Left cardiac atrium (tissue), 4 donors: ENCODE measurements at regions not wholly inside any gene's neighbourhood (a gene's known extent, or its start where the extent isn't known, plus 50 kb on each side); places are given as distances from the start of the nearest gene placed in this dataset.
"Not testable (repeated sequence)": the region's sequence is repeated elsewhere in the genome, so short reads cannot be mapped to it uniquely, and the experiment has no call there.

ENCODE experiments used
- ATAC-seq, 2 donors: fragments of 200-7000 bp; cut with Tn5 transposase; one replicate each; pipeline ENCODE4 v1.9.1; 2020; ENCODE audit warnings: mild to moderate bottlenecking in 2 of 2, moderate library complexity in 2 of 2
- DNase-seq: peaks from one replicate; pipeline ENCODE4 v3.0.0-alpha.2; 2020
- intact Hi-C, 2 donors: fragments of 100-400 bp; cut with DNase I; formaldehyde crosslinking; loops; one replicate each; pipeline versions ENCODE4 v1.14.1 to v1.15.1; 2022 to 2023
- donor health status: DM: no; HTN: yes; CAD: no.
- donor health status: DM: no; HTN: yes; CAD: no; lungs with severe emphysema.
- donor health status: DM: yes; HTN: yes; CAD: no.
- donor health status: Dilated cardiomyopathy.

GRCh38 chr5:84885485-84886258 lies 501.0 kb upstream of the EDIL3 start:
- ATAC-seq, result peak; percentile 78 to 100
- DNase-seq, result peak; percentile 62

GRCh38 chr5:84881737-84882136 lies 497.1 kb upstream of the EDIL3 start:
- DNase-seq (no peak), ATAC-seq (no peak)
- intact Hi-C loops, result no loop called here

More at GRCh38 chr5:84885485-84886258, 501.0 kb upstream of the EDIL3 start:
- intact Hi-C loops, result no loop called here

- intact Hi-C loops, result no loop called here
- no peak for DNase-seq
- ATAC-seq, result no peak
Observed at GRCh38 chr5:84874196-84874595, 489.5 kb upstream of the EDIL3 start.

- intact Hi-C loops, result no loop called here
- ATAC-seq (no peak), DNase-seq (no peak)
Observed at GRCh38 chr5:84872768-84873167, 488.1 kb upstream of the EDIL3 start.

GRCh38 chr5:84870369-84870768 lies 485.7 kb upstream of the EDIL3 start:
- intact Hi-C loops, result no loop called here
- no peak for ATAC-seq
- DNase-seq, result no peak

- ATAC-seq (no peak), DNase-seq (no peak)
- intact Hi-C loops, result no loop called here
Observed at GRCh38 chr5:84869675-84870074, 485.0 kb upstream of the EDIL3 start.

- DNase-seq, ATAC-seq, intact Hi-C loops: not testable (repeated sequence)
Observed at GRCh38 chr5:84863936-84864335, 479.3 kb upstream of the EDIL3 start.

- ATAC-seq (no peak), DNase-seq (no peak)
- intact Hi-C loops, result no loop called here
Observed at GRCh38 chr5:84863020-84863419, 478.3 kb upstream of the EDIL3 start.

- intact Hi-C loops, result no loop called here
- no peak for ATAC-seq
- no peak for DNase-seq
Observed at GRCh38 chr5:84862132-84862531, 477.5 kb upstream of the EDIL3 start.

GRCh38 chr5:84861306-84861705 lies 476.6 kb upstream of the EDIL3 start:
- no peak for ATAC-seq
- intact Hi-C loops, result no loop called here
- no peak for DNase-seq

- intact Hi-C loops, result no loop called here
- no peak for DNase-seq
- no peak for ATAC-seq
Observed at GRCh38 chr5:84859056-84859455, 474.4 kb upstream of the EDIL3 start.

GRCh38 chr5:84831701-84832100 lies 447.0 kb upstream of the EDIL3 start:
- intact Hi-C loops, result no loop called here
- ATAC-seq (no peak), DNase-seq (no peak)

GRCh38 chr5:84830265-84830664 lies 445.6 kb upstream of the EDIL3 start:
- DNase-seq, result no peak
- ATAC-seq, result no peak
- intact Hi-C loops, result no loop called here

- intact Hi-C loops, result no loop called here
- ATAC-seq, result no peak
- DNase-seq, result no peak
Observed at GRCh38 chr5:84825606-84826005, 440.9 kb upstream of the EDIL3 start.

GRCh38 chr5:84821924-84822323 lies 437.2 kb upstream of the EDIL3 start:
- intact Hi-C loops, result no loop called here
- ATAC-seq (no peak), DNase-seq (no peak)

GRCh38 chr5:84817953-84818352 lies 433.3 kb upstream of the EDIL3 start:
- intact Hi-C loops, result no loop called here
- ATAC-seq (no peak), DNase-seq (no peak)

- no peak for DNase-seq
- intact Hi-C loops, result no loop called here
- no peak for ATAC-seq
Observed at GRCh38 chr5:84816746-84817547, 432.3 kb upstream of the EDIL3 start.

GRCh38 chr5:84816160-84816559 lies 431.5 kb upstream of the EDIL3 start:
- no peak for DNase-seq
- no peak for ATAC-seq
- intact Hi-C loops, result no loop called here

GRCh38 chr5:84805473-84805872 lies 420.8 kb upstream of the EDIL3 start:
- intact Hi-C loops, result no loop called here
- ATAC-seq, result no peak
- DNase-seq, result no peak

- intact Hi-C loops, result no loop called here
- no peak for ATAC-seq
- DNase-seq, result no peak
Observed at GRCh38 chr5:84796399-84796798, 411.7 kb upstream of the EDIL3 start.
